ENCODE measurements at regions not wholly inside any gene's neighbourhood (a gene's known extent, or its start where the extent isn't known, plus 50 kb on each side); places are given as distances from the start of the nearest gene placed in this dataset.

- H3K36me3 ChIP-seq (ENCODE audit: insufficient read depth, low read length) = no peaks in the 10 kb centered on the region
- no peaks in the 10 kb centered on the region for H4K20me1 ChIP-seq (ENCODE audit: insufficient read depth)
- no peaks in the 10 kb centered on the region for H3K79me2 ChIP-seq (replicated peaks; ENCODE audit: insufficient read depth, low read length)
- H3K9me3 ChIP-seq (ENCODE audit: low read length) = no peaks in the 10 kb centered on the region
- no peak for TF ChIP-seq TAF1 (IDR thresholded peaks at IDR 0.05; ENCODE audit: low read depth)
- TF ChIP-seq EP300 (conservative IDR thresholded peaks at IDR 0.05; ENCODE audit: poor library complexity, severe bottlenecking) = no peak
- TF ChIP-seq CTCF (IDR thresholded peaks at IDR 0.05; ENCODE audit: poor library complexity, severe bottlenecking) = no peak
- H3K9me2 ChIP-seq (ENCODE audit: insufficient read depth, low read length) = no peaks in the 10 kb centered on the region
- peaks cover 15% of the 10 kb centered on the region for H3K27me3 ChIP-seq (ENCODE audit: insufficient read depth, low read depth, low read length)
- no peak overlapping the region for H3K4me2 ChIP-seq (ENCODE audit: low read length)
- H2AFZ ChIP-seq (ENCODE audit: low read depth, low read length) = no peak overlapping the region
- no peak overlapping the region for H3K27ac ChIP-seq (ENCODE audit: low read length)
- no peaks in the 10 kb centered on the region for H3F3A ChIP-seq (ENCODE audit: insufficient read depth, low read length, poor library complexity, severe bottlenecking)
- no peak overlapping the region for H3K9ac ChIP-seq (ENCODE audit: low read length)
- H3K4me3 ChIP-seq (ENCODE audit: low read length) = no peak overlapping the region
These were observed 183.9 kb upstream of the ZNF618 start for GRCh38 chr9:113692256-113692655.

GRCh38 chr9:113694912-113695311, 181.2 kb upstream of the ZNF618 start:
- Histone ChIP-seq H3K36me3 (ENCODE audit: insufficient read depth, low read length) (no peaks in the 10 kb centered on the region), H3F3A (ENCODE audit: insufficient read depth, low read length, poor library complexity, severe bottlenecking) (no peaks in the 10 kb centered on the region)

GRCh38 chr9:113695440-113695851, 180.7 kb upstream of the ZNF618 start:
- no peaks in the 10 kb centered on the region for H3K36me3 ChIP-seq (ENCODE audit: insufficient read depth, low read length)
- H3K4me2 ChIP-seq (ENCODE audit: low read length) = no peak overlapping the region

More at GRCh38 chr9:113694912-113695311, 181.2 kb upstream of the ZNF618 start:
- no peaks in the 10 kb centered on the region for H3K9me2 ChIP-seq (ENCODE audit: insufficient read depth, low read length)
- no peaks in the 10 kb centered on the region for H3K27me3 ChIP-seq (ENCODE audit: insufficient read depth, low read depth, low read length)
- H3K4me2 ChIP-seq (ENCODE audit: low read length) = no peak overlapping the region
- no peaks in the 10 kb centered on the region for H4K20me1 ChIP-seq (ENCODE audit: insufficient read depth)
- no peak overlapping the region for H3K9ac ChIP-seq (ENCODE audit: low read length)
- no peaks in the 10 kb centered on the region for H3K9me3 ChIP-seq (ENCODE audit: low read length)
- no peak for TF ChIP-seq SMC3 (conservative IDR thresholded peaks at IDR 0.05; ENCODE audit: poor library complexity)
- H3K27ac ChIP-seq (ENCODE audit: low read length) = no peak overlapping the region
- H3K4me3 ChIP-seq (ENCODE audit: low read length) = no peak overlapping the region
- H3K79me2 ChIP-seq (replicated peaks; ENCODE audit: insufficient read depth, low read length) = no peaks in the 10 kb centered on the region
- H2AFZ ChIP-seq (ENCODE audit: low read depth, low read length) = no peak overlapping the region

More at GRCh38 chr9:113695440-113695851, 180.7 kb upstream of the ZNF618 start:
- Histone ChIP-seq H3F3A (ENCODE audit: insufficient read depth, low read length, poor library complexity, severe bottlenecking) (no peaks in the 10 kb centered on the region), H3K4me3 (ENCODE audit: low read length) (no peak overlapping the region), H3K9me3 (ENCODE audit: low read length) (no peaks in the 10 kb centered on the region), H3K9ac (ENCODE audit: low read length) (no peak overlapping the region), H3K27ac (ENCODE audit: low read length) (no peak overlapping the region), H3K9me2 (ENCODE audit: insufficient read depth, low read length) (no peaks in the 10 kb centered on the region), H4K20me1 (ENCODE audit: insufficient read depth) (no peaks in the 10 kb centered on the region), H3K27me3 (ENCODE audit: insufficient read depth, low read depth, low read length) (no peaks in the 10 kb centered on the region), H3K79me2 (replicated peaks; ENCODE audit: insufficient read depth, low read length) (no peaks in the 10 kb centered on the region), H2AFZ (ENCODE audit: low read depth, low read length) (no peak overlapping the region)
- TF ChIP-seq POLR2AphosphoS5 (IDR thresholded peaks at IDR 0.05) = no peak
- no peak for TF ChIP-seq CTCF (IDR thresholded peaks at IDR 0.05; ENCODE audit: poor library complexity, severe bottlenecking)

Data from neural cell (in vitro differentiated cells).